ENCODE measurements at regions not wholly inside any gene's neighbourhood (a gene's known extent, or its start where the extent isn't known, plus 50 kb on each side); places are given as distances from the start of the nearest gene placed in this dataset.

DNA sequence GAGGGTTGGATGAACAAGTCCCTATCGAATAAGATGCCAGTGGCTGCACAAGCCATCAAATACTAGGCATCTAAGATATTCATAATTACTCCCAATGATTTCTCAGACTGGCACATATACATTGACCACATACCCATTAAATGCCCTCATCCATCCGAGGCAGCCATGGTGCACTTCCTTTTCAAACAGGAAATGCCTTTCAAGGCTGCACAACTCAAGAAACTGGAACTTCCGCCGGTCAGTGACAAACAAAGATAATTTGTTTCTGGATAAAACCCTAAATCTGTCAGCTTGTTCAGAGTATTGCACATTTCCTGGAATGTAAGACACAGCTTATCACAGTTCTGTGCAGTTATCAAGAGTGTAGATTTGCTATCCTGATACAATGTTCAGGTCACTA, 203.7 kb downstream of the RMST start:
- TF ChIP-seq EZH2 (IDR thresholded peaks at IDR 0.05; ENCODE audit: borderline replicate concordance, low read length) = no peak
- TF ChIP-seq, protein P1, sequence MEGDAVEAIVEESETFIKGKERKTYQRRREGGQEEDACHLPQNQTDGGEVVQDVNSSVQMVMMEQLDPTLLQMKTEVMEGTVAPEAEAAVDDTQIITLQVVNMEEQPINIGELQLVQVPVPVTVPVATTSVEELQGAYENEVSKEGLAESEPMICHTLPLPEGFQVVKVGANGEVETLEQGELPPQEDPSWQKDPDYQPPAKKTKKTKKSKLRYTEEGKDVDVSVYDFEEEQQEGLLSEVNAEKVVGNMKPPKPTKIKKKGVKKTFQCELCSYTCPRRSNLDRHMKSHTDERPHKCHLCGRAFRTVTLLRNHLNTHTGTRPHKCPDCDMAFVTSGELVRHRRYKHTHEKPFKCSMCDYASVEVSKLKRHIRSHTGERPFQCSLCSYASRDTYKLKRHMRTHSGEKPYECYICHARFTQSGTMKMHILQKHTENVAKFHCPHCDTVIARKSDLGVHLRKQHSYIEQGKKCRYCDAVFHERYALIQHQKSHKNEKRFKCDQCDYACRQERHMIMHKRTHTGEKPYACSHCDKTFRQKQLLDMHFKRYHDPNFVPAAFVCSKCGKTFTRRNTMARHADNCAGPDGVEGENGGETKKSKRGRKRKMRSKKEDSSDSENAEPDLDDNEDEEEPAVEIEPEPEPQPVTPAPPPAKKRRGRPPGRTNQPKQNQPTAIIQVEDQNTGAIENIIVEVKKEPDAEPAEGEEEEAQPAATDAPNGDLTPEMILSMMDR (conservative IDR thresholded peaks at IDR 0.05 in 1 of 2, IDR thresholded peaks at IDR 0.05 in 1 of 2; ENCODE audit: extremely low read depth in 1 of 2, insufficient read depth in 1 of 2, low read depth in 1 of 2, low read length in 2 of 2) = no peak
